ENCODE measurements at regions not wholly inside any gene's neighbourhood (a gene's known extent, or its start where the extent isn't known, plus 50 kb on each side); places are given as distances from the start of the nearest gene placed in this dataset.

DNA sequence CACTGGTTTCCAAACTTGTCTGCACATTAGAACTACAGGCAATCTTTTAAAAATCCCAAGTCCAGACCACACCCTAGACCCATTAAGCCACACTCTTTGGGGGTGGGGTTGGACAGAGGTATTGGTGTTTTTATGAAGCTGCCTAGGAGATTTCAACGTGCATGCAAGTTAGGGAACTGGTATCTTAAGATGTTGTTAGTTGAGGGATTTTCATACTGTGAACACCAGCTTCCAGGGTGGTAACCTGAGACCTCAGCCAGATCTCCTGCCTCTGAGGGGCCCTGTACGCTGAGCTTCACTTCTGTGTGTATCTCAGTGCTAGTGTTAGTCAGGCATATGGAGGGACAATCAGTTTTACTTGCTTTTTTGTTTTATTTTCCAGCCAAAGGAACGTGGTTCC lies 138.0 kb downstream of the UTRN start:
- Histone ChIP-seq H3K27ac (ENCODE audit: extremely low read length, insufficient read depth, low read length) (no peak overlapping the region), H2AFZ (ENCODE audit: low read length) (no peak overlapping the region), H3K79me2 (ENCODE audit: insufficient read depth, low read length) (peaks cover 25% of the 10 kb centered on the region), H3K9me3 (ENCODE audit: low read length) (no peaks in the 10 kb centered on the region), H3K36me3 (replicated peaks in 1 of 2; ENCODE audit: control insufficient read depth in 1 of 2, insufficient read depth in 2 of 2, low read length in 2 of 2) (peaks cover 20 to 50% of the 10 kb centered on the region in 2 experiments), H3K4me2 (ENCODE audit: low read depth, low read length) (no peak overlapping the region), H3K4me1 (ENCODE audit: insufficient read depth, low read length) (no peaks in the 10 kb centered on the region), H3K27me3 (ENCODE audit: control insufficient read depth in 1 of 2, insufficient read depth in 2 of 2, low read length in 2 of 2) (no peaks in the 10 kb centered on the region), H3K4me3 (replicated peaks in 1 of 3; ENCODE audit: insufficient read depth in 1 of 3, low read depth in 2 of 3, low read length in 3 of 3) (no peak overlapping the region), H3K9ac (ENCODE audit: insufficient read depth, low read depth, low read length) (no peak overlapping the region), H4K20me1 (ENCODE audit: insufficient read depth, low read length) (peaks cover 21% of the 10 kb centered on the region)
- ChIA-PET POLR2A (no interaction called here), CTCF (ENCODE audit: low intra/inter-chr PET ratio, low total read pairs) (no interaction called here)
- intact Hi-C loops (cut with micrococcal nuclease; ENCODE audit: unreplicated experiment) (no loop called here), in situ Hi-C loops (cut with HindIII; ENCODE audit: extremely low pct_ligation_motif_present, low pct_unique_long_range_greater_than_20kb) (no loop called here)
- ATAC-seq (peak; percentile 21; the same call in 1 of the 3 replicates), DNase-seq (ENCODE audit: low spot score) (no peak), FAIRE-seq (no peak)
- no TSS peak for BruUV-seq (replicated peaks)
- no peak for TF ChIP-seq ZNF720 (CRISPR knock-in tag; IDR thresholded peaks at IDR 0.05)
- TF ChIP-seq RBM22 (optimal IDR thresholded peaks at IDR 0.05; ENCODE audit: low read length), result peak; percentile 49
- WGBS (ENCODE audit: low lambda C conversion rate), result 62% methylated on average over 3 of the region's 3 CpGs

DNA sequence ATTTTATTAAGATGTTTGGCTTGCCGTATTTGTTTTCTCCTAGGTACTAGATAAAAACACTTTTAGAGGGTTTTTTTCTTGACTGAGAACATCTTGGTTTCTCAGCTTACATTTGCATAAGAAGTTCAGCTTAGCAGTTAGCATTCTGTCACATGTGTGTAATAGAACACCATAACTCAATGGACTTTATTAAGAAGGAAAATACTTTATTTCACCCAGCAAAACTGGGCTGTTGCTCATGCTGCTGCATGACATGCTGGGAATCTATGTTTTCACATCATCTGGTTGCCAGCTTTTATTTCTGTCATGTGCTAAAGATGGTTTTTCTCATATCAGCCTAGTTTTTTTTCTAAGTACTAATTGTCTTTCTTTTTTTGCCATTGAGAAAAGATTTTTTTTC lies 144.6 kb downstream of the UTRN start:
- CTCF ChIA-PET (ENCODE audit: low intra/inter-chr PET ratio, low total read pairs), result no interaction called here
- DNase-seq (ENCODE audit: low spot score), result no peak
- no peak for FAIRE-seq
- WGBS (ENCODE audit: low lambda C conversion rate), result 100% methylated on average over 1 of the region's 1 CpG
- Histone ChIP-seq H3K27me3 (ENCODE audit: control insufficient read depth in 1 of 2, insufficient read depth in 2 of 2, low read length in 2 of 2) (no peaks in the 10 kb centered on the region), H3K9me3 (ENCODE audit: low read length) (no peaks in the 10 kb centered on the region), H3K4me1 (ENCODE audit: insufficient read depth, low read length) (no peaks in the 10 kb centered on the region), H3K27ac (ENCODE audit: extremely low read length, insufficient read depth, low read length) (no peak overlapping the region), H3K79me2 (ENCODE audit: insufficient read depth, low read length) (no peaks in the 10 kb centered on the region), H3K36me3 (replicated peaks in 1 of 2; ENCODE audit: control insufficient read depth in 1 of 2, insufficient read depth in 2 of 2, low read length in 2 of 2) (peaks cover 20 to 66% of the 10 kb centered on the region in 2 experiments), H3K9ac (ENCODE audit: insufficient read depth, low read depth, low read length) (no peak overlapping the region), H3K4me3 (replicated peaks in 1 of 3; ENCODE audit: insufficient read depth in 1 of 3, low read depth in 2 of 3, low read length in 3 of 3) (no peak overlapping the region), H2AFZ (ENCODE audit: low read length) (no peak overlapping the region), H3K4me2 (ENCODE audit: low read depth, low read length) (no peak overlapping the region), H4K20me1 (ENCODE audit: insufficient read depth, low read length) (no peaks in the 10 kb centered on the region)
- intact Hi-C loops (cut with micrococcal nuclease; ENCODE audit: unreplicated experiment) (loop anchor here (5.0 kb wide), 1 partner anchor 1388 kb away; no protein-coding TSS in a partner anchor), in situ Hi-C loops (cut with HindIII; ENCODE audit: extremely low pct_ligation_motif_present, low pct_unique_long_range_greater_than_20kb) (no loop called here)
- TF ChIP-seq ZNF576 (CRISPR knock-in tag; IDR thresholded peaks at IDR 0.05) (no peak), ZNF224 (CRISPR knock-in tag; IDR thresholded peaks at IDR 0.05) (no peak), PREB (CRISPR knock-in tag; IDR thresholded peaks at IDR 0.05) (no peak), ZBTB20 (CRISPR knock-in tag; IDR thresholded peaks at IDR 0.05; ENCODE audit: borderline replicate concordance, low read depth) (no peak), AKNA (CRISPR knock-in tag; IDR thresholded peaks at IDR 0.05; ENCODE audit: borderline replicate concordance) (no peak), U2AF1 (optimal IDR thresholded peaks at IDR 0.05; ENCODE audit: low read depth, low read length) (no peak), ZNF451 (CRISPR knock-in tag; IDR thresholded peaks at IDR 0.05) (no peak)
- TF ChIP-seq, protein P1, sequence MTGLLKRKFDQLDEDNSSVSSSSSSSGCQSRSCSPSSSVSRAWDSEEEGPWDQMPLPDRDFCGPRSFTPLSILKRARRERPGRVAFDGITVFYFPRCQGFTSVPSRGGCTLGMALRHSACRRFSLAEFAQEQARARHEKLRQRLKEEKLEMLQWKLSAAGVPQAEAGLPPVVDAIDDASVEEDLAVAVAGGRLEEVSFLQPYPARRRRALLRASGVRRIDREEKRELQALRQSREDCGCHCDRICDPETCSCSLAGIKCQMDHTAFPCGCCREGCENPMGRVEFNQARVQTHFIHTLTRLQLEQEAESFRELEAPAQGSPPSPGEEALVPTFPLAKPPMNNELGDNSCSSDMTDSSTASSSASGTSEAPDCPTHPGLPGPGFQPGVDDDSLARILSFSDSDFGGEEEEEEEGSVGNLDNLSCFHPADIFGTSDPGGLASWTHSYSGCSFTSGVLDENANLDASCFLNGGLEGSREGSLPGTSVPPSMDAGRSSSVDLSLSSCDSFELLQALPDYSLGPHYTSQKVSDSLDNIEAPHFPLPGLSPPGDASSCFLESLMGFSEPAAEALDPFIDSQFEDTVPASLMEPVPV (CRISPR knock-in tag; IDR thresholded peaks at IDR 0.05), result no peak
- no TSS peak for BruUV-seq (replicated peaks)
- ATAC-seq, result no peak
- POLR2A ChIA-PET, result no interaction called here

Data from HepG2 (cell line).